Neural cell (in vitro differentiated cells): ENCODE measurements at regions not wholly inside any gene's neighbourhood (a gene's known extent, or its start where the extent isn't known, plus 50 kb on each side); places are given as distances from the start of the nearest gene placed in this dataset.

Experiments used
- H2AFZ ChIP-seq: fragments of 200-600, 300-800 bp; sonication (generic), shearing (Covaris generic); 2 replicates; pipeline ENCODE4 v1.6.0; 2014; ENCODE audit warnings: low read depth, mild to moderate bottlenecking, antibody characterized with exemption, low read length, moderate library complexity
- H3F3A ChIP-seq: fragments of 200-600 bp; shearing (Covaris generic); 2 replicates; pipeline ENCODE4 v1.6.1; 2016; ENCODE audit warnings: mild to moderate bottlenecking, moderate library complexity, mixed read lengths, antibody characterized with exemption, low read length; ENCODE audit not compliant: insufficient read depth, poor library complexity, severe bottlenecking
- H3K27ac ChIP-seq: fragments of 200-600, 300-800 bp; sonication (generic), shearing (Covaris generic); 2 replicates; pipeline ENCODE4 v1.5.1; 2014; ENCODE audit warnings: mild to moderate bottlenecking, low read length, moderate library complexity
- H3K27me3 ChIP-seq: fragments of 300-800, 200-600 bp; sonication (generic), shearing (Covaris generic); 2 replicates; pipeline ENCODE4 v1.6.0; 2014; ENCODE audit warnings: mild to moderate bottlenecking, low read depth, low read length, moderate library complexity; ENCODE audit not compliant: insufficient read depth
- H3K36me3 ChIP-seq: fragments of 300-800, 200-600 bp; sonication (generic), shearing (Covaris generic); 2 replicates; pipeline ENCODE4 v1.5.1; 2014; ENCODE audit warnings: mild to moderate bottlenecking, antibody characterized with exemption, low read length, moderate library complexity; ENCODE audit not compliant: insufficient read depth
- H3K4me2 ChIP-seq: fragments of 300-800, 200-600 bp; sonication (generic), shearing (Covaris generic); 2 replicates; pipeline ENCODE4 v1.6.0; 2014; ENCODE audit warnings: mild to moderate bottlenecking, low read length
- H3K4me3 ChIP-seq: fragments of 300-800, 200-600 bp; sonication (generic), shearing (Covaris generic); 2 replicates; pipeline ENCODE4 v1.5.1; 2014; ENCODE audit warnings: mild to moderate bottlenecking, low read length, moderate library complexity
- H3K79me2 ChIP-seq: fragments of 200-600 bp; shearing (Covaris generic); replicated peaks from 2 replicates; pipeline ENCODE4 v1.6.0; 2014; ENCODE audit warnings: mild to moderate bottlenecking, low read length, moderate library complexity; ENCODE audit not compliant: insufficient read depth
- H3K9ac ChIP-seq: fragments of 300-800, 200-600 bp; sonication (generic), shearing (Covaris generic); 2 replicates; pipeline ENCODE4 v1.6.1; 2016; ENCODE audit warnings: mild to moderate bottlenecking, low read length, mixed read lengths
- H3K9me2 ChIP-seq: fragments of 200-600 bp; shearing (Covaris generic); 2 replicates; pipeline ENCODE4 v1.6.1; 2016; ENCODE audit warnings: mild to moderate bottlenecking, low read length, mixed read lengths; ENCODE audit not compliant: insufficient read depth
- H3K9me3 ChIP-seq: fragments of 200-600, 300-800 bp; sonication (generic), shearing (Covaris generic); 2 replicates; pipeline ENCODE4 v1.6.1; 2016; ENCODE audit warnings: mild to moderate bottlenecking, mixed run types, low read length, moderate library complexity, mixed read lengths
- H4K20me1 ChIP-seq: fragments of 200-600 bp; shearing (Covaris generic); 2 replicates; pipeline ENCODE4 v1.6.1; 2016; ENCODE audit warnings: mild to moderate bottlenecking, mixed run types; ENCODE audit not compliant: insufficient read depth
- EP300 ChIP-seq: fragments of 450-650 bp; conservative IDR thresholded peaks from 2 replicates; pipeline ENCODE4 v1.6.1; 2014; ENCODE audit warnings: antibody characterized with exemption, mild to moderate bottlenecking, moderate library complexity; ENCODE audit not compliant: poor library complexity, severe bottlenecking
- EZH2 ChIP-seq: fragments of 200-600, 300-800 bp; shearing (Covaris generic), sonication (generic); IDR thresholded peaks from 2 replicates; pipeline ENCODE4 v1.6.1; 2014; ENCODE audit warnings: antibody characterized with exemption, low read length, borderline replicate concordance, mild to moderate bottlenecking; ENCODE audit not compliant: insufficient read depth, poor library complexity, severe bottlenecking
- MXI1 ChIP-seq: fragments of 450-650 bp; conservative IDR thresholded peaks from 2 replicates; pipeline ENCODE4 v1.6.1; 2014; ENCODE audit warnings: antibody characterized with exemption, mild to moderate bottlenecking; ENCODE audit not compliant: poor library complexity, severe bottlenecking
- POLR2AphosphoS5 ChIP-seq: IDR thresholded peaks from 2 replicates; pipeline ENCODE4 v1.6.1; 2012
- RAD21 ChIP-seq: fragments of 450-650 bp; conservative IDR thresholded peaks from 2 replicates; pipeline ENCODE4 v1.6.1; 2014; ENCODE audit warnings: antibody characterized with exemption, mild to moderate bottlenecking, moderate library complexity
- SMC3 ChIP-seq: fragments of 450-650 bp; conservative IDR thresholded peaks from 2 replicates; pipeline ENCODE4 v1.6.1; 2014; ENCODE audit warnings: antibody characterized with exemption, mild to moderate bottlenecking, moderate library complexity; ENCODE audit not compliant: poor library complexity
- TAF1 ChIP-seq: IDR thresholded peaks from 2 replicates; pipeline ENCODE4 v1.6.1; 2012; ENCODE audit warnings: low read depth
- TF ChIP-seq, protein P1 (sequence below): fragments of 450-650 bp; IDR thresholded peaks from 2 replicates; pipeline ENCODE4 v1.5.1; 2014; ENCODE audit warnings: antibody characterized with exemption, mild to moderate bottlenecking, moderate library complexity; ENCODE audit not compliant: poor library complexity, severe bottlenecking
- TF ChIP-seq, protein P2 (sequence below): IDR thresholded peaks from 2 replicates; pipeline ENCODE4 v1.6.1; 2012; ENCODE audit warnings: borderline replicate concordance

DNA sequence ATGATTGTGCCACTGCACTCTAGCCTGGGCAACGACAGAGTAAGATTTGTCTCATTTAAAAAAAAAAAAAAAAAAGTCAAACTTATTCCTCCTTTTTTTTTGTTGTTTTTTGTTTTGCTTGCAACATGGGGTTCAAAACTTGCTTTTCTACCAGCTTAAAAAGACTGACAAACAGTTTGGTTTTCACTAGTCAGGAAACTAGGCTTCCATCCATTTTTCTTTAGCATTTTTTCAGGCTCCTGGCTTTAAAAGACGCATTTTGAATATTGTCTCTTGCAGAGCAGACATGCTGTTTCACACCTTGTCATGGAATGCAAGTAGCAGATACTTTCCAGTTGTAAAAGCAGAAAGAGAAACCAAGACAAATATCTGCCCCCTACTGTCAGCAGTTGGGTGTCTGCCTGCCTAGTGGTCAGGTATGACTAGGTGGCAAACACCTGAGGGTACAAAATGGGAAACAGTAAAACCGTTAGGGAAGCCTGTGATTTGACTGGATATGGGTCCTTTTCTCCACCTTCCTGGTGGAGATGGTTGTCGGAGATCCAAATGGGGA is 139.9 kb downstream of the CCDC71L start:
- H3K27me3 ChIP-seq = no peaks in the 10 kb centered on the region
- no peak overlapping the region for H3K4me3 ChIP-seq
- H3K36me3 ChIP-seq = no peaks in the 10 kb centered on the region
- H3K9me2 ChIP-seq = no peaks in the 10 kb centered on the region
- H2AFZ ChIP-seq = no peak overlapping the region
- no peak overlapping the region for H3K9ac ChIP-seq
- no peaks in the 10 kb centered on the region for H3K79me2 ChIP-seq
- no peaks in the 10 kb centered on the region for H4K20me1 ChIP-seq
- no peak overlapping the region for H3K27ac ChIP-seq
- no peaks in the 10 kb centered on the region for H3F3A ChIP-seq
- no peaks in the 10 kb centered on the region for H3K9me3 ChIP-seq
- H3K4me2 ChIP-seq = no peak overlapping the region
- TF ChIP-seq RAD21 = no peak
- no peak for TF ChIP-seq TAF1
- no peak for TF ChIP-seq EP300
- TF ChIP-seq EZH2 = no peak
- TF ChIP-seq SMC3 = no peak
- TF ChIP-seq MXI1 = no peak
- TF ChIP-seq, protein P1, sequence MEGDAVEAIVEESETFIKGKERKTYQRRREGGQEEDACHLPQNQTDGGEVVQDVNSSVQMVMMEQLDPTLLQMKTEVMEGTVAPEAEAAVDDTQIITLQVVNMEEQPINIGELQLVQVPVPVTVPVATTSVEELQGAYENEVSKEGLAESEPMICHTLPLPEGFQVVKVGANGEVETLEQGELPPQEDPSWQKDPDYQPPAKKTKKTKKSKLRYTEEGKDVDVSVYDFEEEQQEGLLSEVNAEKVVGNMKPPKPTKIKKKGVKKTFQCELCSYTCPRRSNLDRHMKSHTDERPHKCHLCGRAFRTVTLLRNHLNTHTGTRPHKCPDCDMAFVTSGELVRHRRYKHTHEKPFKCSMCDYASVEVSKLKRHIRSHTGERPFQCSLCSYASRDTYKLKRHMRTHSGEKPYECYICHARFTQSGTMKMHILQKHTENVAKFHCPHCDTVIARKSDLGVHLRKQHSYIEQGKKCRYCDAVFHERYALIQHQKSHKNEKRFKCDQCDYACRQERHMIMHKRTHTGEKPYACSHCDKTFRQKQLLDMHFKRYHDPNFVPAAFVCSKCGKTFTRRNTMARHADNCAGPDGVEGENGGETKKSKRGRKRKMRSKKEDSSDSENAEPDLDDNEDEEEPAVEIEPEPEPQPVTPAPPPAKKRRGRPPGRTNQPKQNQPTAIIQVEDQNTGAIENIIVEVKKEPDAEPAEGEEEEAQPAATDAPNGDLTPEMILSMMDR = no peak
- TF ChIP-seq, protein P2, sequence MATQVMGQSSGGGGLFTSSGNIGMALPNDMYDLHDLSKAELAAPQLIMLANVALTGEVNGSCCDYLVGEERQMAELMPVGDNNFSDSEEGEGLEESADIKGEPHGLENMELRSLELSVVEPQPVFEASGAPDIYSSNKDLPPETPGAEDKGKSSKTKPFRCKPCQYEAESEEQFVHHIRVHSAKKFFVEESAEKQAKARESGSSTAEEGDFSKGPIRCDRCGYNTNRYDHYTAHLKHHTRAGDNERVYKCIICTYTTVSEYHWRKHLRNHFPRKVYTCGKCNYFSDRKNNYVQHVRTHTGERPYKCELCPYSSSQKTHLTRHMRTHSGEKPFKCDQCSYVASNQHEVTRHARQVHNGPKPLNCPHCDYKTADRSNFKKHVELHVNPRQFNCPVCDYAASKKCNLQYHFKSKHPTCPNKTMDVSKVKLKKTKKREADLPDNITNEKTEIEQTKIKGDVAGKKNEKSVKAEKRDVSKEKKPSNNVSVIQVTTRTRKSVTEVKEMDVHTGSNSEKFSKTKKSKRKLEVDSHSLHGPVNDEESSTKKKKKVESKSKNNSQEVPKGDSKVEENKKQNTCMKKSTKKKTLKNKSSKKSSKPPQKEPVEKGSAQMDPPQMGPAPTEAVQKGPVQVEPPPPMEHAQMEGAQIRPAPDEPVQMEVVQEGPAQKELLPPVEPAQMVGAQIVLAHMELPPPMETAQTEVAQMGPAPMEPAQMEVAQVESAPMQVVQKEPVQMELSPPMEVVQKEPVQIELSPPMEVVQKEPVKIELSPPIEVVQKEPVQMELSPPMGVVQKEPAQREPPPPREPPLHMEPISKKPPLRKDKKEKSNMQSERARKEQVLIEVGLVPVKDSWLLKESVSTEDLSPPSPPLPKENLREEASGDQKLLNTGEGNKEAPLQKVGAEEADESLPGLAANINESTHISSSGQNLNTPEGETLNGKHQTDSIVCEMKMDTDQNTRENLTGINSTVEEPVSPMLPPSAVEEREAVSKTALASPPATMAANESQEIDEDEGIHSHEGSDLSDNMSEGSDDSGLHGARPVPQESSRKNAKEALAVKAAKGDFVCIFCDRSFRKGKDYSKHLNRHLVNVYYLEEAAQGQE = no peak
- no peak for TF ChIP-seq POLR2AphosphoS5

DNA sequence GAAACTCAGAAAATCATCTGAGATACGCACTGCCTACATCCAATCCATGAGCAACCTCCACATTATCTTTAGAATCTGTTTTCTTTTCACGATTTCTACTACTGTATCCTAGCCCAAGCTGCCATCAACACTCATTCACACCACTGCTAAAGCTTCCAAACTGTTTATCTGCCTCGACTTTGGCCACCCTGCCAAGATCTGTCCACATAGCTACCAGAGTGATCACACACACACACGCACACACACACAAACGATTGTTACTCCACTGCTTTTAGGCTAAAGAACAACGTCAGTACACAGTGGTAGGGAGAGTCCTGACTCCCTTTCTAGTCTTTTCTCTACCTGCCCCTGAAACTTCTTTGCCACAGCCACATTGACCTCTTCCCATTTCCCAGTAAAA is 142.0 kb downstream of the CCDC71L start:
- H2AFZ ChIP-seq = no peak overlapping the region
- no peak overlapping the region for H3K4me3 ChIP-seq
- H3K27me3 ChIP-seq = no peaks in the 10 kb centered on the region
- H3K27ac ChIP-seq = no peak overlapping the region
- no peaks in the 10 kb centered on the region for H3K9me2 ChIP-seq
- no peaks in the 10 kb centered on the region for H3K36me3 ChIP-seq
- H3K79me2 ChIP-seq = no peaks in the 10 kb centered on the region
- H3K9ac ChIP-seq = no peak overlapping the region
- H3K9me3 ChIP-seq = no peaks in the 10 kb centered on the region
- TF ChIP-seq MXI1 (no peak), TAF1 (no peak)
- no peaks in the 10 kb centered on the region for H4K20me1 ChIP-seq
- no peaks in the 10 kb centered on the region for H3F3A ChIP-seq
- H3K4me2 ChIP-seq = no peak overlapping the region

DNA sequence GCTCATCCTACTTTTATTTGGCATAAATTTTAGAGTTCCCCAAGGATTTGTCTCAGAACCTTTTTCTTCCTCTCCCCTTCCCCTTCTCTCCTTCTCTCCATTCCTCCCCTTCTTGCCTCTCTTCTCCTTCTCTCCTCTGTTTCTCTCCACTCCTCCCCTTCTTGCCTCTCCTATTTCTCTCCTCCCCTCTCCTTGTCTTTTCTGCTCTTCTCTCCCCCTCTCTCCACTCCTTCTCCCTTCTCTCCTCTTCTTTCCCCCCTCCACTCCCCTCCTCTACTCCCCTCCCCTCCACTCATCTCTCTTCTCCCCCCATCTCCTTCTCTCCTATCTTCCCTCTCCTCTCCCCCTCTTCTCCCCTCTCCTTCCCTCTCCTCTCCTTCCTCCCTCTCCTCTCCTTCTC is 142.7 kb downstream of the CCDC71L start:
- Histone ChIP-seq H2AFZ (no peak overlapping the region), H3F3A (no peaks in the 10 kb centered on the region), H3K27me3 (no peaks in the 10 kb centered on the region), H3K9me2 (no peaks in the 10 kb centered on the region), H3K4me3 (no peak overlapping the region), H4K20me1 (no peaks in the 10 kb centered on the region), H3K27ac (no peak overlapping the region), H3K36me3 (no peaks in the 10 kb centered on the region), H3K9me3 (no peaks in the 10 kb centered on the region), H3K4me2 (no peak overlapping the region), H3K79me2 (no peaks in the 10 kb centered on the region), H3K9ac (no peak overlapping the region)
- no peak for TF ChIP-seq MXI1
- no peak for TF ChIP-seq EP300
- TF ChIP-seq, protein P2 = no peak
- TF ChIP-seq RAD21 = no peak
- TF ChIP-seq EZH2 = no peak
- TF ChIP-seq, protein P1 = no peak
- no peak for TF ChIP-seq POLR2AphosphoS5
- no peak for TF ChIP-seq SMC3
